CD4-positive, alpha-beta T cell (primary cell): ENCODE measurements at regions not wholly inside any gene's neighbourhood (a gene's known extent, or its start where the extent isn't known, plus 50 kb on each side); places are given as distances from the start of the nearest gene placed in this dataset.

Experiments used
- ATAC-seq: fragments of 200-7000 bp; cut with Tn5 transposase; one replicate; pipeline ENCODE4 v1.10.0; 2022; ENCODE audit warnings: mild to moderate bottlenecking; ENCODE audit not compliant: poor library complexity
- CTCF ChIA-PET: fragments of 350-600 bp; sonication (Branson Sonifier 250); formaldehyde crosslinking; loops from one replicate; lab custom pipeline; 2021; ENCODE audit warnings: antibody characterized with exemption, inconsistent platforms; lab: Charles Lee
- POLR2A ChIA-PET: fragments of 350-600 bp; sonication (Branson Sonifier 250); formaldehyde crosslinking; loops from one replicate; lab custom pipeline; 2021; ENCODE audit warnings: antibody characterized with exemption, inconsistent platforms; lab: Charles Lee
- DNase-seq, 14 experiments: peaks; one replicate each; pipeline ENCODE4 v3.0.0-alpha.2; 2013 to 2020; ENCODE audit warnings: mixed read lengths in 2 of 14
- H3K27ac ChIP-seq, 2 donors: one replicate each; pipeline versions ENCODE4 v1.5.1 to v1.7.0; 2013; ENCODE audit warnings: low read length in 2 of 2, low read depth in 1 of 2, mild to moderate bottlenecking in 1 of 2
- H3K27me3 ChIP-seq, 2 experiments: 1 replicate in 1 of 2; 2 replicates in 1 of 2; pipeline versions ENCODE4 v1.6.1 to v1.7.0; 2013; ENCODE audit warnings: low read length in 2 of 2, control low read depth in 1 of 2, mild to moderate bottlenecking in 1 of 2, moderate library complexity in 1 of 2; ENCODE audit not compliant: insufficient read depth in 2 of 2, control insufficient read depth in 1 of 2
- H3K36me3 ChIP-seq: one replicate; pipeline ENCODE4 v1.6.1; 2013; ENCODE audit warnings: low read length, control low read depth; ENCODE audit not compliant: insufficient read depth
- H3K4me1 ChIP-seq: one replicate; pipeline ENCODE4 v1.6.1; 2013; ENCODE audit warnings: low read length, control low read depth; ENCODE audit not compliant: insufficient read depth
- H3K4me3 ChIP-seq: one replicate; pipeline ENCODE4 v1.5.1; 2013; ENCODE audit warnings: mild to moderate bottlenecking, low read length, moderate library complexity
- H3K9me3 ChIP-seq, 2 experiments: 1 replicate in 1 of 2; 2 replicates in 1 of 2; pipeline versions ENCODE4 v1.6.1 to v1.7.0; 2013; ENCODE audit warnings: low read length in 2 of 2, mild to moderate bottlenecking in 2 of 2, control low read depth in 1 of 2, moderate library complexity in 1 of 2; ENCODE audit not compliant: control insufficient read depth in 1 of 2, insufficient read depth in 1 of 2
- H3K27ac Mint-ChIP-seq: one replicate; pipeline ENCODE4 v1.8.0; 2020; ENCODE audit warnings: mixed read lengths
- H3K27me3 Mint-ChIP-seq: one replicate; pipeline ENCODE4 v1.8.0; 2021; ENCODE audit warnings: mixed read lengths
- H3K36me3 Mint-ChIP-seq: one replicate; pipeline ENCODE4 v1.8.0; 2021; ENCODE audit warnings: low read depth, mixed read lengths
- H3K4me1 Mint-ChIP-seq: one replicate; pipeline ENCODE4 v1.8.0; 2021; ENCODE audit warnings: low read depth, mixed read lengths
- H3K4me3 Mint-ChIP-seq: one replicate; pipeline ENCODE4 v1.8.0; 2020; ENCODE audit warnings: mild to moderate bottlenecking, mixed read lengths
- H3K9me3 Mint-ChIP-seq: one replicate; pipeline ENCODE4 v1.8.0; 2020; ENCODE audit warnings: mixed read lengths
- intact Hi-C, 2 experiments: fragments of 100-400 bp; cut with DNase I in 1 of 2; cut with micrococcal nuclease in 1 of 2; formaldehyde crosslinking; loops; one replicate each; pipeline versions ENCODE4 v1.15.1 to v1.9.0; 2023 to 2025; cut with DNase I, micrococcal nuclease
- TF ChIP-seq, protein P1 (sequence below): fragments of 200-600 bp; IDR thresholded peaks from one replicate; pipeline ENCODE4 v1.8.0; 2022; ENCODE audit warnings: antibody characterized with exemption, mild to moderate bottlenecking

DNA sequence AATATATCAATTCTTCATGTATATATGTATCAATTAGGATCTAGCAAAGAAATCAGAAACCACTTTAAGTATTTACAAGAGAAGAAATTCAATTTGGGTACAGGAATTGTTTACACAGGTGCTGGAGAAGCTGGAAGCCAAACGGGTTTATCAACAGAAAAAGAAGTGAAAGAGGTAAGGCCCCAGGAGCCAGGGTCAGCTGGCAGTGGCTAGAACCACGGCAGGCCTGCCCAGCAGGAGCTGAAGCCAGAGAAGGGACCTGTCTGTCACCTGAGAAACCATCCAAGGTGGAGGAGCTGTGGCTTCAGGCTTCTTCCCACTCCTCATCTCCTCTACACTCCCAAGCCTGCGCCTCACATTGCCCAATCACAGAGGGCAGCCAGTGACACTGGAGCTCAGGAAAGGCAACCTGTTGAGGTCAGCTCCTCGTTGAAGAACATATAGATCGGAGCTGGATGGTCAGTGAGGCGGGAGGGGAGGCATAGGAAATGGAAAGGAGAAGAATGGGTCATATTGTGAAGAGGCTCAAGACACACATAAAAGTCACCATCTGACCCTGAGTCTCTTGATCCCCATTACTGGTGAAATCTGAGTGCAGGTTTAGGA lies 182.6 kb downstream of the REEP3 start:
- no peaks in the 10 kb centered on the region for H3K36me3 ChIP-seq

DNA sequence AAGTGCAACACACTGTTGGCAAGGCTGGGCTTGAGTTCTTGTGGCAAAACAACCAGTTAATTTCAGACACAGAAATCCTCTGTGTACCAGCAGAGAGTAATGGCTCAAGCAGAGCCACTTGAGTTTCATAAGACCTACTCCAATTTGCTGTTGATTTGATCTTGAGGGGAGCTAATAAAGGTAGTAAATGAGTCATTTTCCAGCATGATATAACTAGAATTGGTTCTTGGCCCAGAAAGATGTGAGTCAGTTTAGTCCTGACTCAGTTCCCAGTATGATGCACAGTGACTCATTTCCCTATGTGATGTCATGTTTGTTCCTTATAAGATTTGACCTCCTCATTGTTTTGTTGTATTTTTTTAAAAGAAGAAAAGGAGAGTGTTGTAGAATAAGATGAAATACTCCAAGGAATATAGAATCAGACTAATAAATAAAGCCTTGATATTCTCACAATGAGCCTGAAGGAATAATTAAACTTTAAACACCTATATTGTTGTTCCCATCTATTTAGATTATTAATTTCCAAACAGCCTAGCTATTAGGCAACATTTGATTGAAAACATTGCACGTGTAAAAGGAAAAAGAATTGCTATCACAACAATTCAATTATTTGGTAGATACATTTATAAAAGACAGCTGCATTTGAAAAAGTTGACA lies 186.2 kb downstream of the REEP3 start:
- ChIA-PET POLR2A (no interaction called here), CTCF (interaction anchor here (3.2 kb wide), 1 partner anchor 13 kb away, joined by 12 read pairs; no protein-coding TSS in a partner anchor)
- Histone ChIP-seq H3K36me3 (no peaks in the 10 kb centered on the region), H3K27ac (no peak overlapping the region), H3K4me1 (peaks cover 2% of the 10 kb centered on the region), H3K27me3 (no peaks in the 10 kb centered on the region), H3K9me3 (no peaks in the 10 kb centered on the region), H3K4me3 (no peak overlapping the region)
- H3K36me3 Mint-ChIP-seq, result no peaks in the 10 kb centered on the region
- no peaks in the 10 kb centered on the region for H3K9me3 Mint-ChIP-seq
- H3K27ac Mint-ChIP-seq, result no peak overlapping the region
- H3K4me3 Mint-ChIP-seq, result no peak overlapping the region
- peak; percentile 29 for ATAC-seq
- H3K4me1 Mint-ChIP-seq, result no peaks in the 10 kb centered on the region
- no peaks in the 10 kb centered on the region for H3K27me3 Mint-ChIP-seq
- TF ChIP-seq, protein P1, sequence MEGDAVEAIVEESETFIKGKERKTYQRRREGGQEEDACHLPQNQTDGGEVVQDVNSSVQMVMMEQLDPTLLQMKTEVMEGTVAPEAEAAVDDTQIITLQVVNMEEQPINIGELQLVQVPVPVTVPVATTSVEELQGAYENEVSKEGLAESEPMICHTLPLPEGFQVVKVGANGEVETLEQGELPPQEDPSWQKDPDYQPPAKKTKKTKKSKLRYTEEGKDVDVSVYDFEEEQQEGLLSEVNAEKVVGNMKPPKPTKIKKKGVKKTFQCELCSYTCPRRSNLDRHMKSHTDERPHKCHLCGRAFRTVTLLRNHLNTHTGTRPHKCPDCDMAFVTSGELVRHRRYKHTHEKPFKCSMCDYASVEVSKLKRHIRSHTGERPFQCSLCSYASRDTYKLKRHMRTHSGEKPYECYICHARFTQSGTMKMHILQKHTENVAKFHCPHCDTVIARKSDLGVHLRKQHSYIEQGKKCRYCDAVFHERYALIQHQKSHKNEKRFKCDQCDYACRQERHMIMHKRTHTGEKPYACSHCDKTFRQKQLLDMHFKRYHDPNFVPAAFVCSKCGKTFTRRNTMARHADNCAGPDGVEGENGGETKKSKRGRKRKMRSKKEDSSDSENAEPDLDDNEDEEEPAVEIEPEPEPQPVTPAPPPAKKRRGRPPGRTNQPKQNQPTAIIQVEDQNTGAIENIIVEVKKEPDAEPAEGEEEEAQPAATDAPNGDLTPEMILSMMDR, result no peak
- intact Hi-C loops, result no loop called here
- peak in 4 of 14 experiments; percentile 19 to 68 (median 39) for DNase-seq

More for the DNA sequence above, 182.6 kb downstream of the REEP3 start:
- H3K27me3 ChIP-seq, result no peaks in the 10 kb centered on the region
- ChIA-PET POLR2A (interaction anchor here (0.6 kb wide), 1 partner anchor 86 kb away, joined by 4 read pairs; no protein-coding TSS in a partner anchor), CTCF (no interaction called here)
- no peak overlapping the region for H3K4me3 ChIP-seq
- no peaks in the 10 kb centered on the region for H3K36me3 Mint-ChIP-seq
- H3K4me1 Mint-ChIP-seq, result no peaks in the 10 kb centered on the region
- H3K4me3 Mint-ChIP-seq, result no peak overlapping the region
- DNase-seq (no peak), ATAC-seq (no peak)
- TF ChIP-seq, protein P1, result no peak
- peaks cover 2% of the 10 kb centered on the region for H3K4me1 ChIP-seq
- intact Hi-C loops, result no loop called here
- H3K9me3 Mint-ChIP-seq, result no peaks in the 10 kb centered on the region
- H3K9me3 ChIP-seq, result no peaks in the 10 kb centered on the region
- no peak overlapping the region for H3K27ac Mint-ChIP-seq
- H3K27ac ChIP-seq, result no peak overlapping the region
- no peaks in the 10 kb centered on the region for H3K27me3 Mint-ChIP-seq

DNA sequence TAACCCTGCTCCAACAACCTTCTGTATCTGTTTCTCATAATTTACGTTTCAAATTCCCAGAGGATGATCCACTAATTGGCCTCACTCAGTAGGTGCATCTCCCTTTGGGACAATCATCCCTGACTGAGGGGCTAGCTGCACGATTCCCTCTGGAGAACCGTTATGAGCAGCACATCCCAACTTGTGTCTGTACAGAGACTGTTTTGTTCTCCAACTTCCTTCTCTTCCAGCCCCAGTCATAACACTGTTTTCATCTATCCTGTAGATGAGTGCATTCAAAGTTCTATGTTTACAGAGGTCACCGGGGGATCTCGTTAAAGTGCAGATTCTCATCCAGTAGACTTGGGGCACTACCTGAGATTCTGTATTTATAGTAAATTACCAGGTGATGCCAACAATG lies 187.2 kb downstream of the REEP3 start:
- ChIA-PET POLR2A (no interaction called here), CTCF (interaction anchor here (0.5 to 3.2 kb wide), 3 partner anchors 12 to 541 kb away, joined by 3 to 12 read pairs (median 4); no protein-coding TSS in a partner anchor)
- H3K36me3 ChIP-seq, result no peaks in the 10 kb centered on the region
- H3K4me3 ChIP-seq, result no peak overlapping the region
- no peak overlapping the region for H3K27ac ChIP-seq
- peaks cover 2% of the 10 kb centered on the region for H3K4me1 ChIP-seq
- H3K27ac Mint-ChIP-seq, result no peak overlapping the region
- no peaks in the 10 kb centered on the region for H3K27me3 Mint-ChIP-seq
- no peaks in the 10 kb centered on the region for H3K27me3 ChIP-seq
- intact Hi-C loops, result no loop called here
- DNase-seq (no peak), ATAC-seq (no peak)
- H3K4me3 Mint-ChIP-seq, result no peak overlapping the region
- TF ChIP-seq, protein P1, result no peak
- H3K36me3 Mint-ChIP-seq, result no peaks in the 10 kb centered on the region
- no peaks in the 10 kb centered on the region for H3K9me3 ChIP-seq
- no peaks in the 10 kb centered on the region for H3K4me1 Mint-ChIP-seq
- H3K9me3 Mint-ChIP-seq, result no peaks in the 10 kb centered on the region
